Fibroblast of lung (primary cell): ENCODE measurements at regions not wholly inside any gene's neighbourhood (a gene's known extent, or its start where the extent isn't known, plus 50 kb on each side); places are given as distances from the start of the nearest gene placed in this dataset.

ENCODE experiments used
- CTCF ChIP-seq, 2 donors: IDR thresholded peaks in 1 of 2; conservative IDR thresholded peaks in 1 of 2; 1 replicate in 1 of 2; 2 replicates in 1 of 2; pipeline ENCODE4 v1.5.1; 2011 to 2012; ENCODE audit warnings: low read length in 2 of 2, control low read depth in 1 of 2, inconsistent platforms in 1 of 2, low read depth in 1 of 2, mild to moderate bottlenecking in 1 of 2
- EZH2 ChIP-seq: IDR thresholded peaks from 2 replicates; pipeline ENCODE4 v1.5.1; 2012; ENCODE audit warnings: low read length, control low read depth, mild to moderate bottlenecking; ENCODE audit errors: missing control alignments

GRCh38 chr10:129093641-129094040 lies 373.4 kb upstream of the MGMT start:
- no peak for TF ChIP-seq CTCF (conservative IDR thresholded peaks at IDR 0.05 in 1 of 2, IDR thresholded peaks at IDR 0.05 in 1 of 2; ENCODE audit: low read depth in 1 of 2, low read length in 2 of 2)
- TF ChIP-seq EZH2, result no peak
